Tibial nerve (tissue), 4 donors: ENCODE measurements at regions not wholly inside any gene's neighbourhood (a gene's known extent, or its start where the extent isn't known, plus 50 kb on each side); places are given as distances from the start of the nearest gene placed in this dataset.

Source experiments
- DNase-seq, 2 donors: peaks; one replicate each; pipeline ENCODE4 v3.0.0-alpha.2; 2019; ENCODE audit warnings: low spot score in 2 of 2
- H3K27ac ChIP-seq, 4 donors: fragments of 200-600 bp; sonication (generic) in 3 of 4; one replicate each; pipeline ENCODE4 v1.5.1; 2017 to 2019; ENCODE audit warnings: mild to moderate bottlenecking in 1 of 4
- H3K27me3 ChIP-seq, 2 donors: fragments of 200-600 bp; sonication (generic) in 1 of 2; one replicate each; pipeline versions ENCODE4 v1.5.1 to v1.6.0; 2017 to 2019
- H3K36me3 ChIP-seq, 3 donors: fragments of 200-600 bp; sonication (generic); one replicate each; pipeline ENCODE4 v1.5.1; 2018 to 2019
- H3K4me1 ChIP-seq, 4 donors: fragments of 200-600 bp; sonication (generic) in 3 of 4; one replicate each; pipeline ENCODE4 v1.5.1; 2017 to 2019
- H3K4me3 ChIP-seq, 4 donors: fragments of 200-600 bp; sonication (generic) in 3 of 4; one replicate each; pipeline ENCODE4 v1.5.1; 2017 to 2019; ENCODE audit warnings: mild to moderate bottlenecking in 1 of 4, moderate library complexity in 1 of 4
- H3K9me3 ChIP-seq, 4 donors: fragments of 200-600 bp; sonication (generic) in 3 of 4; one replicate each; pipeline ENCODE4 v1.5.1; 2017 to 2019
- CTCF ChIP-seq, 5 experiments: fragments of 200-600 bp in 3 of 5; fragments of 450-650 bp in 2 of 5; sonication (generic) in 3 of 5; IDR thresholded peaks; one replicate each; pipeline ENCODE4 v1.5.1; 2016 to 2019; ENCODE audit warnings: antibody characterized with exemption in 5 of 5, mild to moderate bottlenecking in 3 of 5, moderate library complexity in 2 of 5
- EP300 ChIP-seq, 2 donors: sonication (generic); formaldehyde crosslinking; IDR thresholded peaks; one replicate each; pipeline ENCODE4 v1.6.1; 2017; ENCODE audit warnings: antibody characterized with exemption in 2 of 2, mild to moderate bottlenecking in 1 of 2
- POLR2A ChIP-seq, 2 donors: fragments of 450-650 bp; IDR thresholded peaks; one replicate each; pipeline ENCODE4 v1.6.1; 2017; ENCODE audit warnings: antibody characterized with exemption in 2 of 2, mild to moderate bottlenecking in 2 of 2, moderate library complexity in 2 of 2
- WGBS, 2 donors: methylation state at CpG; one replicate each; pipeline ENCODE4 v1.1.5; 2018; 5-methylcytosine and 5-hydroxymethylcytosine counted together

GRCh38 chr1:25080294-25081209 lies 150.5 kb upstream of the RUNX3 start:
- Histone ChIP-seq H3K9me3 (peaks cover 0 to 25% (median 0%) of the 10 kb centered on the region in 4 donors), H3K27ac (no peak overlapping the region), H3K4me3 (no peak overlapping the region), H3K27me3 (no peaks in the 10 kb centered on the region), H3K36me3 (no peaks in the 10 kb centered on the region), H3K4me1 (no peaks in the 10 kb centered on the region)
- no peak for TF ChIP-seq POLR2A (IDR thresholded peaks at IDR 0.05)
- TF ChIP-seq CTCF (IDR thresholded peaks at IDR 0.05) = no peak
- 70 to 71% methylated on average over 8 of the region's 8 CpGs for WGBS, 2 donors
- no peak for DNase-seq

- H3K4me1 ChIP-seq = no peaks in the 10 kb centered on the region
- no peaks in the 10 kb centered on the region for H3K36me3 ChIP-seq
- H3K4me3 ChIP-seq = no peak overlapping the region
- H3K27me3 ChIP-seq = no peaks in the 10 kb centered on the region
- no peak overlapping the region for H3K27ac ChIP-seq
- no peak for DNase-seq
- TF ChIP-seq EP300 (IDR thresholded peaks at IDR 0.05) = no peak
- TF ChIP-seq CTCF (IDR thresholded peaks at IDR 0.05) = no peak
- TF ChIP-seq POLR2A (IDR thresholded peaks at IDR 0.05) = no peak
- peaks cover 0 to 25% (median 0%) of the 10 kb centered on the region in 4 donors for H3K9me3 ChIP-seq
Observed at GRCh38 chr1:25079048-25079447, 149.0 kb upstream of the RUNX3 start.

GRCh38 chr1:25074351-25075227 lies 144.5 kb upstream of the RUNX3 start:
- H3K4me3 ChIP-seq = no peak overlapping the region
- no peaks in the 10 kb centered on the region for H3K27me3 ChIP-seq
- no peak for DNase-seq
- H3K36me3 ChIP-seq = no peaks in the 10 kb centered on the region
- TF ChIP-seq POLR2A (IDR thresholded peaks at IDR 0.05) (no peak), CTCF (IDR thresholded peaks at IDR 0.05) (no peak), EP300 (IDR thresholded peaks at IDR 0.05) (no peak)
- 86 to 90% methylated on average over 13 of the region's 13 CpGs for WGBS, 2 donors
- H3K4me1 ChIP-seq = no peaks in the 10 kb centered on the region
- no peak overlapping the region for H3K27ac ChIP-seq
- peaks cover 0 to 23% (median 0%) of the 10 kb centered on the region in 4 donors for H3K9me3 ChIP-seq

GRCh38 chr1:25073640-25074270 lies 143.7 kb upstream of the RUNX3 start:
- no peak for DNase-seq
- Histone ChIP-seq H3K4me3 (no peak overlapping the region), H3K9me3 (peaks cover 0 to 16% (median 0%) of the 10 kb centered on the region in 4 donors), H3K27ac (no peak overlapping the region), H3K36me3 (no peaks in the 10 kb centered on the region), H3K27me3 (no peaks in the 10 kb centered on the region), H3K4me1 (no peaks in the 10 kb centered on the region)
- no peak for TF ChIP-seq CTCF (IDR thresholded peaks at IDR 0.05)
- TF ChIP-seq POLR2A (IDR thresholded peaks at IDR 0.05) = no peak
- TF ChIP-seq EP300 (IDR thresholded peaks at IDR 0.05) = no peak
- 75 to 76% methylated on average over 12 of the region's 12 CpGs for WGBS, 2 donors
